ENCODE measurements at regions not wholly inside any gene's neighbourhood (a gene's known extent, or its start where the extent isn't known, plus 50 kb on each side); places are given as distances from the start of the nearest gene placed in this dataset.

DNA sequence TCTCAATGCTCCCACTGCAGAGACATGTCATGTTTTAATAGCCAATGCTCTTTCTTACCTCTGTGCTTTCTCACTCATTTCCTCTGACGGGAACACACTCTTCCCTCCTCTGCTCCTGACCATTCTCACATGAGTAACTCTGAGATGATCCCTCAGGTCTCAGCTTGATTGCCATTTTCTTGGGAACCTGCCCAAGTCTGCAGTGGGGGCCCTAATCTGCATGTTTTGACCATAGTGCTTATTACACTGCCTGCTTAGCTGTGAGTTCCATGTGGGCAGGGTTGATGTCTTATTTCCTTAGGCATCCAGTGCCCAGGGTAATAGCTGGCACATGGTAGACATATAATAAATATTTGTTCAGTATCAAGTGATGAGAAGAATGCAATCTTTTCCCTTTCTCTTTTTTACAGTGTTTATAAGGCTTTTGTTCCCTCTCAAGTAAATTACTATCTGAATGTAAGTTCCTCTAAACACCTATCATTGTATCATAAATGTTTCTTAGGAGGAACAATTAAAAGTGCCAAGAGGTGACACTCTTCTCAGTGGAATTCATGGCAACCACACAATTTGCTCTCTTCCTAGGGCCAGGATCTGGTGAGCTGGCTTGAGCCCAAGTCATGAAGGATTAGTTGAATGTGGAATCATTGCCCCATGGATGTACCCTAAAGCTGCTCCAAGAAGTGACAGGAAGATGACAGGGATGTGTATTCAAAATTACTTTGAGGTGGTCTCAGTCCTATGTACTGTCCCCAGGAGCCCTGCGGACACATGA lies 485.4 kb upstream of the USP24 start:
- Histone ChIP-seq H3K4me3 (ENCODE audit: extremely low read depth in 1 of 4, insufficient read depth in 2 of 4, low read depth in 3 of 4, low read length in 4 of 4) (no peak overlapping the region), H3K4me2 (ENCODE audit: insufficient read depth in 1 of 2, low read depth in 2 of 2, low read length in 2 of 2) (no peak overlapping the region), H2BK15ac (ENCODE audit: low read length) (no peak overlapping the region), H3K79me1 (ENCODE audit: low read depth, low read length) (no peaks in the 10 kb centered on the region), H3K18ac (ENCODE audit: extremely low read depth, low read length) (no peak overlapping the region), H3K56ac (replicated peaks; ENCODE audit: insufficient read length, low read depth, low read length) (no peak overlapping the region), H3K27me3 (replicated peaks in 1 of 4; ENCODE audit: control insufficient read depth in 3 of 4, extremely low read depth in 1 of 4, insufficient read depth in 3 of 4, low read length in 3 of 4) (no peaks in the 10 kb centered on the region), H3K14ac (ENCODE audit: insufficient read length) (no peak overlapping the region), H3K9ac (replicated peaks in 1 of 4; ENCODE audit: extremely low read depth in 1 of 4, low read depth in 3 of 4, low read length in 3 of 4) (no peak overlapping the region), H3K23ac (ENCODE audit: insufficient read length) (no peak overlapping the region), H3K4me1 (replicated peaks in 1 of 4; ENCODE audit: control insufficient read depth in 3 of 4, insufficient read depth in 4 of 4, low read length in 3 of 4) (no peaks in the 10 kb centered on the region), H3K9me3 (ENCODE audit: insufficient read depth in 2 of 2, low read depth in 1 of 2, low read length in 1 of 2) (no peaks in the 10 kb centered on the region), H2BK5ac (ENCODE audit: low read depth, low read length) (no peak overlapping the region), H4K91ac (replicated peaks; ENCODE audit: insufficient read length, low read length) (no peak overlapping the region), H3K23me2 (ENCODE audit: low read depth, low read length) (no peaks in the 10 kb centered on the region), H2BK12ac (ENCODE audit: low read depth, low read length) (no peak overlapping the region), H2AK5ac (ENCODE audit: low read depth, low read length) (no peak overlapping the region), H3K27ac (ENCODE audit: low read depth, low read length) (no peak overlapping the region), H3K36me3 (ENCODE audit: control insufficient read depth in 2 of 4, insufficient read depth in 4 of 4, low read length in 3 of 4) (no peaks in the 10 kb centered on the region), H2AFZ (ENCODE audit: low read length) (no peak overlapping the region), H2BK20ac (ENCODE audit: low read length) (no peak overlapping the region), H3K4ac (replicated peaks; ENCODE audit: insufficient read length, low read depth, low read length) (no peak overlapping the region), H4K8ac (ENCODE audit: extremely low read depth, insufficient read depth, low read length) (no peak overlapping the region), H3K79me2 (ENCODE audit: control insufficient read depth in 1 of 2, insufficient read depth in 2 of 2, low read length in 2 of 2) (no peaks in the 10 kb centered on the region), H4K5ac (ENCODE audit: insufficient read length, low read depth, low read length) (no peak overlapping the region), H4K20me1 (replicated peaks in 1 of 2; ENCODE audit: control insufficient read depth in 1 of 2, insufficient read depth in 2 of 2, low read length in 2 of 2) (no peaks in the 10 kb centered on the region), H2BK120ac (replicated peaks; ENCODE audit: low read depth, low read length) (no peak overlapping the region)
- DNase-seq (ENCODE audit: low read depth in 1 of 2, low spot score in 2 of 2) (no peak), FAIRE-seq (no peak)
- WGBS, 2 experiments (ENCODE audit: extremely low coverage in 1 of 2, insufficient coverage in 1 of 2, insufficient read length in 1 of 2, insufficient replicate concordance in 2 of 2, low coverage in 1 of 2, low lambda C conversion rate in 2 of 2, missing lambda C conversion rate in 1 of 2), result 54% methylated on average over 2 of the region's 2 CpGs; no CpG with 5 or more reads in 1 of the 2 experiments
- CTCF ChIA-PET (ENCODE audit: partially characterized antibody), result interaction anchor here (0.7 to 4.9 kb wide), 7 partner anchors 9 to 432 kb away, joined by 3 to 36 read pairs (median 5); no protein-coding TSS in a partner anchor
- POLR2A ChIA-PET (ENCODE audit: partially characterized antibody), result no interaction called here
- TF ChIP-seq SUZ12 (IDR thresholded peaks at IDR 0.05; ENCODE audit: low read length) (no peak), CBX5 (IDR thresholded peaks at IDR 0.05; ENCODE audit: low read depth, low read length) (no peak), HDAC6 (IDR thresholded peaks at IDR 0.05; ENCODE audit: low read depth, low read length) (no peak), MAFK (IDR thresholded peaks at IDR 0.05; ENCODE audit: low read depth, low read length) (no peak), BACH1 (IDR thresholded peaks at IDR 0.05; ENCODE audit: low read length) (no peak), JUN (IDR thresholded peaks at IDR 0.05; ENCODE audit: low read depth, low read length) (no peak), NANOG (IDR thresholded peaks at IDR 0.05; ENCODE audit: insufficient read depth, low read depth, low read length, poor library complexity, severe bottlenecking) (no peak)
- TF ChIP-seq, protein P1, sequence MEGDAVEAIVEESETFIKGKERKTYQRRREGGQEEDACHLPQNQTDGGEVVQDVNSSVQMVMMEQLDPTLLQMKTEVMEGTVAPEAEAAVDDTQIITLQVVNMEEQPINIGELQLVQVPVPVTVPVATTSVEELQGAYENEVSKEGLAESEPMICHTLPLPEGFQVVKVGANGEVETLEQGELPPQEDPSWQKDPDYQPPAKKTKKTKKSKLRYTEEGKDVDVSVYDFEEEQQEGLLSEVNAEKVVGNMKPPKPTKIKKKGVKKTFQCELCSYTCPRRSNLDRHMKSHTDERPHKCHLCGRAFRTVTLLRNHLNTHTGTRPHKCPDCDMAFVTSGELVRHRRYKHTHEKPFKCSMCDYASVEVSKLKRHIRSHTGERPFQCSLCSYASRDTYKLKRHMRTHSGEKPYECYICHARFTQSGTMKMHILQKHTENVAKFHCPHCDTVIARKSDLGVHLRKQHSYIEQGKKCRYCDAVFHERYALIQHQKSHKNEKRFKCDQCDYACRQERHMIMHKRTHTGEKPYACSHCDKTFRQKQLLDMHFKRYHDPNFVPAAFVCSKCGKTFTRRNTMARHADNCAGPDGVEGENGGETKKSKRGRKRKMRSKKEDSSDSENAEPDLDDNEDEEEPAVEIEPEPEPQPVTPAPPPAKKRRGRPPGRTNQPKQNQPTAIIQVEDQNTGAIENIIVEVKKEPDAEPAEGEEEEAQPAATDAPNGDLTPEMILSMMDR (IDR thresholded peaks at IDR 0.05; ENCODE audit: control extremely low read depth in 1 of 3, insufficient read depth in 1 of 3, low read depth in 1 of 3, low read length in 3 of 3), result no peak
- TF ChIP-seq, protein P2, sequence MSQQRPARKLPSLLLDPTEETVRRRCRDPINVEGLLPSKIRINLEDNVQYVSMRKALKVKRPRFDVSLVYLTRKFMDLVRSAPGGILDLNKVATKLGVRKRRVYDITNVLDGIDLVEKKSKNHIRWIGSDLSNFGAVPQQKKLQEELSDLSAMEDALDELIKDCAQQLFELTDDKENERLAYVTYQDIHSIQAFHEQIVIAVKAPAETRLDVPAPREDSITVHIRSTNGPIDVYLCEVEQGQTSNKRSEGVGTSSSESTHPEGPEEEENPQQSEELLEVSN (IDR thresholded peaks at IDR 0.05), result no peak
- TF ChIP-seq, protein P3, sequence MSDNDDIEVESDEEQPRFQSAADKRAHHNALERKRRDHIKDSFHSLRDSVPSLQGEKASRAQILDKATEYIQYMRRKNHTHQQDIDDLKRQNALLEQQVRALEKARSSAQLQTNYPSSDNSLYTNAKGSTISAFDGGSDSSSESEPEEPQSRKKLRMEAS (IDR thresholded peaks at IDR 0.05), result no peak
